CD14-positive monocyte (primary cell): ENCODE measurements at regions not wholly inside any gene's neighbourhood (a gene's known extent, or its start where the extent isn't known, plus 50 kb on each side); places are given as distances from the start of the nearest gene placed in this dataset.

Experiments used
- DNase-seq, 3 donors: peaks; one replicate each; pipeline ENCODE4 v3.0.0-alpha.2; 2011 to 2022
- H2AFZ ChIP-seq: 2 replicates; pipeline ENCODE4 v1.6.0; 2012; ENCODE audit warnings: mild to moderate bottlenecking, low read depth, low read length, inconsistent platforms; ENCODE audit not compliant: insufficient read depth, poor library complexity, severe bottlenecking
- H3K27ac ChIP-seq, 2 donors: 1 replicate in 1 of 2; 2 replicates in 1 of 2; pipeline ENCODE4 v1.5.1; 2012 to 2013; ENCODE audit warnings: low read length in 2 of 2, control low read depth in 1 of 2, inconsistent platforms in 1 of 2, low read depth in 1 of 2, mild to moderate bottlenecking in 1 of 2
- H3K27me3 ChIP-seq, 2 donors: one replicate each; pipeline versions ENCODE4 v1.6.0 to v1.6.1; 2011 to 2013; ENCODE audit warnings: low read length in 2 of 2; ENCODE audit not compliant: control insufficient read depth in 2 of 2, insufficient read depth in 2 of 2
- H3K36me3 ChIP-seq, 2 donors: replicated peaks in 1 of 2; 1 replicate in 1 of 2; 2 replicates in 1 of 2; pipeline versions ENCODE4 v1.5.1 to v1.6.1; 2012 to 2013; ENCODE audit warnings: low read length in 2 of 2, control low read depth in 1 of 2, inconsistent platforms in 1 of 2, mild to moderate bottlenecking in 1 of 2; ENCODE audit not compliant: insufficient read depth in 2 of 2, control insufficient read depth in 1 of 2
- H3K4me1 ChIP-seq, 2 donors: 1 replicate in 1 of 2; 2 replicates in 1 of 2; pipeline versions ENCODE4 v1.5.1 to v1.6.1; 2012 to 2013; ENCODE audit warnings: low read length in 2 of 2, control low read depth in 1 of 2, inconsistent platforms in 1 of 2, mild to moderate bottlenecking in 1 of 2, moderate library complexity in 1 of 2; ENCODE audit not compliant: insufficient read depth in 2 of 2, control insufficient read depth in 1 of 2
- H3K4me2 ChIP-seq: replicated peaks from 2 replicates; pipeline ENCODE3; 2012; ENCODE audit warnings: low read length, moderate library complexity, mild to moderate bottlenecking; ENCODE audit not compliant: poor library complexity, severe bottlenecking; ENCODE audit errors: extremely low read depth
- H3K4me3 ChIP-seq, 3 experiments: fragments of 200-600 bp in 1 of 3; sonication (generic) in 1 of 3; replicated peaks in 1 of 3; 1 replicate in 2 of 3; 2 replicates in 1 of 3; pipeline ENCODE4 v1.5.1; 2011 to 2013; ENCODE audit warnings: low read length in 3 of 3, mild to moderate bottlenecking in 3 of 3, control low read depth in 2 of 3, low read depth in 2 of 3, inconsistent platforms in 1 of 3, moderate library complexity in 1 of 3
- H3K79me2 ChIP-seq: 2 replicates; pipeline ENCODE4 v1.6.0; 2012; ENCODE audit warnings: mild to moderate bottlenecking, control low read depth, inconsistent platforms, low read length, moderate library complexity; ENCODE audit not compliant: insufficient read depth
- H3K9ac ChIP-seq: 2 replicates; pipeline ENCODE4 v1.6.0; 2017; ENCODE audit warnings: low read length, mild to moderate bottlenecking; ENCODE audit not compliant: insufficient read depth, poor library complexity, severe bottlenecking
- H3K9me3 ChIP-seq, 2 donors: replicated peaks in 1 of 2; 1 replicate in 1 of 2; 2 replicates in 1 of 2; pipeline versions ENCODE4 v1.5.1 to v1.6.1; 2012 to 2013; ENCODE audit warnings: low read length in 2 of 2, control low read depth in 1 of 2; ENCODE audit not compliant: control insufficient read depth in 1 of 2, insufficient read depth in 1 of 2
- H4K20me1 ChIP-seq: 2 replicates; pipeline ENCODE4 v1.6.0; 2012; ENCODE audit warnings: mild to moderate bottlenecking, low read length, control low read depth, moderate library complexity; ENCODE audit not compliant: insufficient read depth
- H3K27ac Mint-ChIP-seq, 7 donors: one replicate each; pipeline ENCODE4 v1.8.0; 2020; ENCODE audit warnings: mild to moderate bottlenecking in 7 of 7, mixed read lengths in 7 of 7, moderate library complexity in 6 of 7, inconsistent platforms in 2 of 7
- H3K27me3 Mint-ChIP-seq, 3 donors: one replicate each; pipeline ENCODE4 v1.8.0; 2021 to 2022; ENCODE audit warnings: low read depth in 3 of 3, mild to moderate bottlenecking in 3 of 3, mixed read lengths in 3 of 3, moderate library complexity in 3 of 3, inconsistent platforms in 1 of 3
- H3K36me3 Mint-ChIP-seq, 2 donors: one replicate each; pipeline ENCODE4 v1.8.0; 2020; ENCODE audit warnings: mixed read lengths in 2 of 2, inconsistent platforms in 1 of 2, mild to moderate bottlenecking in 1 of 2
- H3K4me1 Mint-ChIP-seq: one replicate; pipeline ENCODE4 v1.8.0; 2020; ENCODE audit warnings: mild to moderate bottlenecking, mixed read lengths
- H3K4me3 Mint-ChIP-seq, 2 donors: one replicate each; pipeline ENCODE4 v1.8.0; 2020; ENCODE audit warnings: mild to moderate bottlenecking in 2 of 2, mixed read lengths in 2 of 2, moderate library complexity in 1 of 2
- H3K9me3 Mint-ChIP-seq, 7 donors: one replicate each; pipeline ENCODE4 v1.8.0; 2020 to 2022; ENCODE audit warnings: mixed read lengths in 7 of 7, mild to moderate bottlenecking in 6 of 7, moderate library complexity in 6 of 7, inconsistent platforms in 2 of 7
- CTCF ChIP-seq: fragments of 200-600 bp; IDR thresholded peaks from one replicate; pipeline ENCODE4 v1.8.0; 2022; ENCODE audit warnings: antibody characterized with exemption, mild to moderate bottlenecking
- WGBS: methylation state at CpG from one replicate; pipeline ENCODE4 v1.1.5; 2013; ENCODE audit warnings: missing lambda C conversion rate; ENCODE audit not compliant: insufficient coverage; 5-methylcytosine and 5-hydroxymethylcytosine counted together
- intact Hi-C, 2 donors: fragments of 100-400 bp; cut with micrococcal nuclease; formaldehyde crosslinking; loops; one replicate each; pipeline versions ENCODE4 v1.15.0 to v1.15.1; 2023

GRCh38 chr11:115081972-115082371, 403.6 kb downstream of the NXPE2 start:
- Mint-ChIP-seq H3K9me3 (no peaks in the 10 kb centered on the region), H3K27me3 (peaks cover 0 to 8% (median 4%) of the 10 kb centered on the region in 3 donors), H3K4me1 (no peaks in the 10 kb centered on the region), H3K36me3 (no peaks in the 10 kb centered on the region), H3K4me3 (no peak overlapping the region), H3K27ac (no peak overlapping the region)
- Histone ChIP-seq H3K27ac (no peak overlapping the region), H3K4me1 (no peaks in the 10 kb centered on the region), H3K9me3 (no peaks in the 10 kb centered on the region), H3K4me3 (no peak overlapping the region), H4K20me1 (no peaks in the 10 kb centered on the region), H3K27me3 (no peaks in the 10 kb centered on the region), H3K79me2 (no peaks in the 10 kb centered on the region), H3K4me2 (no peak overlapping the region), H3K9ac (no peak overlapping the region), H3K36me3 (no peaks in the 10 kb centered on the region), H2AFZ (no peak overlapping the region)
- no peak for TF ChIP-seq CTCF
- WGBS = no CpG with 5 or more reads among the region's 2 CpGs
- intact Hi-C loops = no loop called here
- no peak for DNase-seq

GRCh38 chr11:115083144-115083806, 404.9 kb downstream of the NXPE2 start:
- no peaks in the 10 kb centered on the region for H3K4me1 Mint-ChIP-seq
- Histone ChIP-seq H3K27me3 (no peaks in the 10 kb centered on the region), H3K79me2 (no peaks in the 10 kb centered on the region), H3K4me1 (no peaks in the 10 kb centered on the region), H3K27ac (no peak overlapping the region), H3K4me3 (no peak overlapping the region), H4K20me1 (no peaks in the 10 kb centered on the region), H3K9me3 (no peaks in the 10 kb centered on the region), H3K36me3 (no peaks in the 10 kb centered on the region), H3K9ac (no peak overlapping the region), H3K4me2 (no peak overlapping the region), H2AFZ (no peak overlapping the region)
- no peak for DNase-seq
- no peaks in the 10 kb centered on the region for H3K36me3 Mint-ChIP-seq
- no peak overlapping the region for H3K4me3 Mint-ChIP-seq
- TF ChIP-seq CTCF = no peak
- H3K27ac Mint-ChIP-seq = no peak overlapping the region
- intact Hi-C loops = no loop called here
- H3K9me3 Mint-ChIP-seq = no peaks in the 10 kb centered on the region
- 75% methylated on average over 9 of the region's 13 CpGs for WGBS
- peaks cover 0 to 8% (median 4%) of the 10 kb centered on the region in 3 donors for H3K27me3 Mint-ChIP-seq
